ENCODE measurements at regions not wholly inside any gene's neighbourhood (a gene's known extent, or its start where the extent isn't known, plus 50 kb on each side); places are given as distances from the start of the nearest gene placed in this dataset.

- no peaks in the 10 kb centered on the region for H3K36me3 ChIP-seq
- intact Hi-C loops (cut with DNase I): no loop called here
- no peak overlapping the region for H3K4me3 ChIP-seq
- H3K4me1 ChIP-seq: no peaks in the 10 kb centered on the region
- no peak for TF ChIP-seq CTCF (IDR thresholded peaks at IDR 0.05)
- DNase-seq (no peak), ATAC-seq (no peak)
- H3K9me3 ChIP-seq: no peaks in the 10 kb centered on the region
- no peak overlapping the region for H3K27ac ChIP-seq
- H3K27me3 ChIP-seq: no peaks in the 10 kb centered on the region
Observed at GRCh38 chr16:63488955-63489354, 1452.7 kb upstream of the CDH8 start.

GRCh38 chr16:63481060-63481459 lies 1444.8 kb upstream of the CDH8 start:
- no peaks in the 10 kb centered on the region for H3K4me1 ChIP-seq
- no peak for DNase-seq
- intact Hi-C loops (cut with DNase I): no loop called here
- no peaks in the 10 kb centered on the region for H3K36me3 ChIP-seq
- TF ChIP-seq CTCF (IDR thresholded peaks at IDR 0.05): no peak
- no peaks in the 10 kb centered on the region for H3K27me3 ChIP-seq
- H3K9me3 ChIP-seq: no peaks in the 10 kb centered on the region
- no peak overlapping the region for H3K4me3 ChIP-seq
- no peak overlapping the region for H3K27ac ChIP-seq
- no peak for ATAC-seq

- ATAC-seq (no peak), DNase-seq (no peak)
- no peaks in the 10 kb centered on the region for H3K27me3 ChIP-seq
- intact Hi-C loops (cut with DNase I): no loop called here
- no peaks in the 10 kb centered on the region for H3K4me1 ChIP-seq
- no peaks in the 10 kb centered on the region for H3K9me3 ChIP-seq
- no peak overlapping the region for H3K4me3 ChIP-seq
- no peak for TF ChIP-seq CTCF (IDR thresholded peaks at IDR 0.05)
- no peaks in the 10 kb centered on the region for H3K36me3 ChIP-seq
- H3K27ac ChIP-seq: no peak overlapping the region
Observed at GRCh38 chr16:63473725-63474124, 1437.5 kb upstream of the CDH8 start.

GRCh38 chr16:63467513-63467912 lies 1431.3 kb upstream of the CDH8 start:
- Histone ChIP-seq H3K36me3 (no peaks in the 10 kb centered on the region), H3K4me1 (no peaks in the 10 kb centered on the region), H3K9me3 (no peaks in the 10 kb centered on the region), H3K4me3 (no peak overlapping the region), H3K27ac (no peak overlapping the region), H3K27me3 (no peaks in the 10 kb centered on the region)
- intact Hi-C loops (cut with DNase I): no loop called here
- no peak for TF ChIP-seq CTCF (IDR thresholded peaks at IDR 0.05)
- ATAC-seq: no peak
- no peak for DNase-seq

GRCh38 chr16:63462316-63462715 lies 1426.1 kb upstream of the CDH8 start:
- Histone ChIP-seq H3K4me1 (no peaks in the 10 kb centered on the region), H3K27me3 (no peaks in the 10 kb centered on the region), H3K9me3 (no peaks in the 10 kb centered on the region), H3K36me3 (no peaks in the 10 kb centered on the region), H3K4me3 (no peak overlapping the region), H3K27ac (no peak overlapping the region)
- intact Hi-C loops (cut with DNase I): no loop called here
- no peak for DNase-seq
- TF ChIP-seq CTCF (IDR thresholded peaks at IDR 0.05): no peak
- no peak for ATAC-seq

GRCh38 chr16:63461248-63461841 lies 1425.1 kb upstream of the CDH8 start:
- H3K36me3 ChIP-seq: no peaks in the 10 kb centered on the region
- no peaks in the 10 kb centered on the region for H3K4me1 ChIP-seq
- intact Hi-C loops (cut with DNase I): no loop called here
- no peaks in the 10 kb centered on the region for H3K27me3 ChIP-seq
- no peak overlapping the region for H3K27ac ChIP-seq
- ATAC-seq: peak; percentile 15
- H3K9me3 ChIP-seq: no peaks in the 10 kb centered on the region
- no peak overlapping the region for H3K4me3 ChIP-seq
- TF ChIP-seq CTCF (IDR thresholded peaks at IDR 0.05): peak; percentile 37
- DNase-seq: no peak

Data from upper lobe of right lung (tissue), 1 donor.